GM12878 (cell line): ENCODE measurements at regions not wholly inside any gene's neighbourhood (a gene's known extent, or its start where the extent isn't known, plus 50 kb on each side); places are given as distances from the start of the nearest gene placed in this dataset.

Experiments used
- ATAC-seq: fragments of 200-7000 bp; cut with Tn5 transposase; 3 replicates; pipeline ENCODE4 v1.9.1; 2020; ENCODE audit warnings: mild to moderate bottlenecking, moderate library complexity
- BruUV-seq: library from RNA; stranded (reverse); fragments of 400-500 nt; replicated peaks from 2 replicates; lab custom pipeline; 2021; lab: Mats Ljungman, UMichigan
- CTCF ChIA-PET: fragments of 300-600 bp; sonication (Branson Sonifier 250); formaldehyde crosslinking; extraction: SDS; loops from one replicate; lab custom pipeline; 2021; ENCODE audit warnings: inconsistent platforms; lab: Yijun Ruan, JAX
- POLR2A ChIA-PET: fragments of 350-600 bp; formaldehyde crosslinking; extraction: SDS; loops from one replicate; lab custom pipeline; 2021; ENCODE audit warnings: inconsistent platforms; lab: Charles Lee
- RAD21 ChIA-PET: fragments of 300-600 bp; sonication (Branson Sonifier 250); formaldehyde crosslinking; loops from one replicate; lab custom pipeline; 2023; ENCODE audit warnings: antibody characterized with exemption; ENCODE audit not compliant: unreplicated experiment; lab: Charles Lee
- SMC1A ChIA-PET: fragments of 300-600 bp; sonication (Branson Sonifier 250); formaldehyde crosslinking; loops from one replicate; lab custom pipeline; 2023; ENCODE audit not compliant: unreplicated experiment, uncharacterized antibody; lab: Charles Lee
- DNase-seq: peaks from one replicate; pipeline ENCODE4 v3.0.0-alpha.2; 2011; ENCODE audit warnings: low read depth, low spot score
- FAIRE-seq: peaks from 3 replicates; lab custom pipeline; 2011; peaks lifted over from hg19 to GRCh38; lab: Jason Lieb, UNC
- H2AFZ ChIP-seq: 2 replicates; pipeline ENCODE4 v1.6.0; 2011; ENCODE audit warnings: low read depth, low read length, control low read depth; ENCODE audit not compliant: control insufficient read depth
- H3K27ac ChIP-seq: 2 replicates; pipeline ENCODE4 v1.5.1; 2011; ENCODE audit warnings: control low read depth; ENCODE audit not compliant: control insufficient read depth, insufficient read depth
- H3K27me3 ChIP-seq, 2 experiments: replicated peaks in 1 of 2; 2 replicates each; pipeline versions ENCODE4 v1.6.0 to v1.6.1; 2011; ENCODE audit warnings: low read length in 1 of 2; ENCODE audit not compliant: control insufficient read depth in 2 of 2, insufficient read depth in 2 of 2
- H3K36me3 ChIP-seq, 2 experiments: 2 replicates each; pipeline ENCODE4 v1.5.1; 2011; ENCODE audit warnings: low read length in 1 of 2; ENCODE audit not compliant: control insufficient read depth in 2 of 2, insufficient read depth in 2 of 2
- H3K4me1 ChIP-seq: 2 replicates; pipeline ENCODE4 v1.6.1; 2011; ENCODE audit warnings: mild to moderate bottlenecking, low read length, moderate library complexity, mixed read lengths; ENCODE audit not compliant: control insufficient read depth, insufficient read depth
- H3K4me2 ChIP-seq: 2 replicates; pipeline ENCODE4 v1.6.0; 2011; ENCODE audit warnings: control low read depth; ENCODE audit not compliant: control insufficient read depth, insufficient read depth
- H3K4me3 ChIP-seq: fragments of 200-600 bp; sonication (generic); 2 replicates; pipeline ENCODE4 v1.5.1; 2016
- H3K79me2 ChIP-seq: 2 replicates; pipeline ENCODE4 v1.6.0; 2011; ENCODE audit warnings: low read length; ENCODE audit not compliant: control insufficient read depth, insufficient read depth
- H3K9ac ChIP-seq: 2 replicates; pipeline ENCODE4 v1.8.0; 2011; ENCODE audit warnings: low read length, control low read depth, mixed read lengths; ENCODE audit not compliant: control insufficient read depth, insufficient read depth
- H3K9me3 ChIP-seq: replicated peaks from 3 replicates; pipeline ENCODE4 v1.5.1; 2011; ENCODE audit warnings: mild to moderate bottlenecking, low read length; ENCODE audit not compliant: control insufficient read depth, insufficient read depth
- H4K20me1 ChIP-seq: 2 replicates; pipeline ENCODE4 v1.6.0; 2011; ENCODE audit not compliant: control insufficient read depth, insufficient read depth
- BCL11A ChIP-seq: IDR thresholded peaks from 2 replicates; pipeline ENCODE4 v1.6.1; 2011; ENCODE audit warnings: low read depth, low read length
- BRCA1 ChIP-seq: IDR thresholded peaks from 2 replicates; pipeline ENCODE4 v1.6.1; 2011; ENCODE audit warnings: low read depth, low read length, improper control_type of control experiment
- ESRRA ChIP-seq: IDR thresholded peaks from 2 replicates; pipeline ENCODE4 v1.6.1; 2012; ENCODE audit warnings: mild to moderate bottlenecking, low read length, improper control_type of control experiment
- EZH2 ChIP-seq: IDR thresholded peaks from 2 replicates; pipeline ENCODE4 v1.6.1; 2012; ENCODE audit warnings: low read depth, mild to moderate bottlenecking, control low read depth, inconsistent platforms, low read length, borderline replicate concordance; ENCODE audit not compliant: control insufficient read depth
- FOXM1 ChIP-seq: IDR thresholded peaks from 2 replicates; pipeline ENCODE4 v1.6.1; 2012; ENCODE audit warnings: low read depth, mild to moderate bottlenecking, inconsistent platforms, low read length, moderate library complexity
- HCFC1 ChIP-seq: fragments of 150-350 bp; IDR thresholded peaks from 2 replicates; pipeline ENCODE4 v1.6.1; 2014; ENCODE audit warnings: low read length
- MYC ChIP-seq: IDR thresholded peaks from 2 replicates; pipeline ENCODE4 v1.6.1; 2011; ENCODE audit warnings: mild to moderate bottlenecking, low read length, moderate library complexity, inconsistent platforms; ENCODE audit not compliant: insufficient read depth, insufficient replicate concordance, insufficient read length, severe bottlenecking
- NFXL1 ChIP-seq: fragments of 450-650 bp; IDR thresholded peaks from 2 replicates; pipeline ENCODE4 v1.6.1; 2017; ENCODE audit warnings: antibody characterized with exemption, mild to moderate bottlenecking, borderline replicate concordance
- NR2F1 ChIP-seq: fragments of 450-650 bp; conservative IDR thresholded peaks from 2 replicates; pipeline ENCODE4 v1.6.1; 2017; ENCODE audit warnings: mild to moderate bottlenecking
- SREBF2 ChIP-seq: IDR thresholded peaks from 2 replicates; pipeline ENCODE4 v1.6.1; 2012; ENCODE audit warnings: mild to moderate bottlenecking, low read length
- TCF12 ChIP-seq: IDR thresholded peaks from 2 replicates; pipeline ENCODE4 v1.6.1; 2011; ENCODE audit warnings: low read depth, mild to moderate bottlenecking, low read length
- WRNIP1 ChIP-seq: IDR thresholded peaks from 2 replicates; pipeline ENCODE4 v1.6.1; 2011; ENCODE audit warnings: low read depth, low read length, improper control_type of control experiment, borderline replicate concordance
- ZNF384 ChIP-seq: IDR thresholded peaks from 2 replicates; pipeline ENCODE4 v1.6.1; 2012; ENCODE audit warnings: low read depth, mild to moderate bottlenecking, low read length, improper control_type of control experiment, borderline replicate concordance
- WGBS: methylation state at CpG from one replicate; pipeline ENCODE4 v1.1.6; 2016; ENCODE audit warnings: low lambda C conversion rate; ENCODE audit not compliant: insufficient replicate concordance, insufficient coverage; ENCODE audit errors: missing lambda C conversion rate; 5-methylcytosine and 5-hydroxymethylcytosine counted together
- in situ Hi-C: fragments of 300-500 bp; cut with MboI; formaldehyde crosslinking; loops from 9 replicates; pipeline ENCODE4 v1.14.3; 2018; ENCODE audit warnings: mixed read lengths
- intact Hi-C: fragments of 100-400 bp; cut with micrococcal nuclease; formaldehyde crosslinking; loops from one replicate; pipeline ENCODE4 v1.14.2; 2022; ENCODE audit not compliant: unreplicated experiment
- TF ChIP-seq, protein P1 (sequence below): fragments of 450-650 bp; IDR thresholded peaks from 2 replicates; pipeline ENCODE4 v1.6.1; 2016; ENCODE audit warnings: mild to moderate bottlenecking

- no peak for TF ChIP-seq TCF12
Measured at GRCh38 chr15:53128652-53129051, 338.5 kb upstream of the ONECUT1 start (continued).

DNA sequence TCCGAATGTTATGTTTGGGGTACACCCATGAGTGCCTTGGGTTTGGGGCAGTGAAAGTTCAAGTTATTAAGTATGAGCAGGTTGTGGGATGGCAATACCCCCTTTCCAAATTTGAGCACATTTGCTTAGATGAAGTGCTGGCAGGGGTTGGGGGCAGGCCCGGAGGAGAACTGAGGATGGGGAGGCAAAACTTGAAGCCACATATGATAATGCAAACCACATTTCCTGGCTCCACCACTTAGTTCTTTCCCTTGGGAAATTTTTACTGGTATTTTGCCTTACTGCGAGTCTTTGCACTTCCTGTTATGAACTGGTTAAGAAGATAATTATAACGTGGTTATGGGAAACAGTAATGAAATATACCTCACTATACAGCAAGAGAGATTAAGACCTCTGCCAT is 336.0 kb upstream of the ONECUT1 start:
- Histone ChIP-seq H2AFZ (no peak overlapping the region), H3K4me3 (no peak overlapping the region), H4K20me1 (no peaks in the 10 kb centered on the region), H3K4me2 (no peak overlapping the region), H3K4me1 (no peaks in the 10 kb centered on the region), H3K79me2 (no peaks in the 10 kb centered on the region), H3K9ac (no peak overlapping the region), H3K27ac (no peak overlapping the region), H3K27me3 (no peaks in the 10 kb centered on the region; a peak in 2 of 4 replicates), H3K36me3 (no peaks in the 10 kb centered on the region), H3K9me3 (no peaks in the 10 kb centered on the region)
- in situ Hi-C loops (no loop called here), intact Hi-C loops (no loop called here)
- ChIA-PET CTCF (no interaction called here), RAD21 (no interaction called here), POLR2A (no interaction called here), SMC1A (no interaction called here)
- no TSS peak for BruUV-seq
- ATAC-seq (no peak), FAIRE-seq (no peak), DNase-seq (no peak)
- 0% methylated on average over 4 of the region's 4 CpGs for WGBS
- TF ChIP-seq EZH2: no peak
- no peak for TF ChIP-seq NR2F1
- TF ChIP-seq, protein P1, sequence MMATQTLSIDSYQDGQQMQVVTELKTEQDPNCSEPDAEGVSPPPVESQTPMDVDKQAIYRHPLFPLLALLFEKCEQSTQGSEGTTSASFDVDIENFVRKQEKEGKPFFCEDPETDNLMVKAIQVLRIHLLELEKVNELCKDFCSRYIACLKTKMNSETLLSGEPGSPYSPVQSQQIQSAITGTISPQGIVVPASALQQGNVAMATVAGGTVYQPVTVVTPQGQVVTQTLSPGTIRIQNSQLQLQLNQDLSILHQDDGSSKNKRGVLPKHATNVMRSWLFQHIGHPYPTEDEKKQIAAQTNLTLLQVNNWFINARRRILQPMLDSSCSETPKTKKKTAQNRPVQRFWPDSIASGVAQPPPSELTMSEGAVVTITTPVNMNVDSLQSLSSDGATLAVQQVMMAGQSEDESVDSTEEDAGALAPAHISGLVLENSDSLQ: no peak
- TF ChIP-seq NFXL1: no peak
- no peak for TF ChIP-seq ESRRA
- TF ChIP-seq BRCA1: no peak
- no peak for TF ChIP-seq WRNIP1
- TF ChIP-seq MYC: no peak
- no peak for TF ChIP-seq ZNF384
- TF ChIP-seq FOXM1: no peak
- TF ChIP-seq HCFC1: no peak
- TF ChIP-seq SREBF2: no peak
- no peak for TF ChIP-seq BCL11A
